HEK293 (cell line): ENCODE measurements at regions not wholly inside any gene's neighbourhood (a gene's known extent, or its start where the extent isn't known, plus 50 kb on each side); places are given as distances from the start of the nearest gene placed in this dataset.

Experiments
- CTCF ChIA-PET: fragments of 350-600 bp; formaldehyde crosslinking; extraction: SDS; loops from one replicate; lab custom pipeline; 2021; ENCODE audit warnings: antibody characterized with exemption; lab: Yijun Ruan, JAX
- POLR2A ChIA-PET: fragments of 300-600 bp; formaldehyde crosslinking; extraction: SDS; loops from one replicate; lab custom pipeline; 2020; ENCODE audit warnings: antibody characterized with exemption, inconsistent platforms; lab: Yijun Ruan, JAX
- H3K27ac ChIP-seq: fragments of 200-500 bp; sonication (Bioruptor generic); 2 replicates; pipeline ENCODE4 v1.5.1; 2014; ENCODE audit warnings: low read depth, low read length, control low read depth, inconsistent platforms; ENCODE audit errors: extremely low read depth
- H3K36me3 ChIP-seq, 2 experiments: fragments of 200-500 bp in 1 of 2; sonication (Bioruptor generic) in 1 of 2; 1 replicate in 1 of 2; 2 replicates in 1 of 2; pipeline ENCODE4 v1.5.1; 2014 to 2017; ENCODE audit warnings: inconsistent platforms in 2 of 2, low read length in 2 of 2; ENCODE audit not compliant: control insufficient read depth in 2 of 2, insufficient read depth in 1 of 2
- H3K4me1 ChIP-seq: fragments of 200-500 bp; sonication (Bioruptor generic); 2 replicates; pipeline ENCODE4 v1.5.1; 2014; ENCODE audit warnings: mild to moderate bottlenecking, low read length, inconsistent platforms; ENCODE audit not compliant: control insufficient read depth, insufficient read depth
- H3K4me3 ChIP-seq: 2 replicates; pipeline ENCODE4 v1.5.1; 2011; ENCODE audit warnings: low read depth, mild to moderate bottlenecking, control low read depth, low read length, moderate library complexity
- H3K9me3 ChIP-seq: fragments of 200-500 bp; sonication (Bioruptor generic); 2 replicates; pipeline ENCODE4 v1.5.1; 2014; ENCODE audit warnings: low read depth, low read length, inconsistent platforms; ENCODE audit not compliant: control insufficient read depth, insufficient read depth
- KLF7 ChIP-seq: fragments of 450-650 bp; formaldehyde crosslinking; IDR thresholded peaks from 2 replicates; pipeline ENCODE4 v1.5.1; 2016; ENCODE audit warnings: missing biosample characterization, missing genetic modification characterization, borderline replicate concordance
- MEIS1 ChIP-seq: sonication (generic); formaldehyde crosslinking; IDR thresholded peaks from 2 replicates; pipeline ENCODE4 v1.8.1; 2022; ENCODE audit warnings: missing genetic modification reagents, mild to moderate bottlenecking, borderline replicate concordance
- WT1 ChIP-seq: fragments of 450-650 bp; formaldehyde crosslinking; IDR thresholded peaks from 2 replicates; pipeline ENCODE4 v1.5.1; 2016; ENCODE audit warnings: missing biosample characterization, missing genetic modification characterization
- YY2 ChIP-seq: fragments of 450-650 bp; formaldehyde crosslinking; IDR thresholded peaks from 2 replicates; pipeline ENCODE4 v1.5.1; 2016; ENCODE audit warnings: missing biosample characterization, missing genetic modification characterization
- ZBTB17 ChIP-seq: fragments of 450-650 bp; formaldehyde crosslinking; IDR thresholded peaks from 2 replicates; pipeline ENCODE4 v1.5.1; 2016; ENCODE audit warnings: missing biosample characterization, missing genetic modification characterization
- ZNF10 ChIP-seq: fragments of 450-650 bp; formaldehyde crosslinking; IDR thresholded peaks from 2 replicates; pipeline ENCODE4 v1.5.1; 2017; ENCODE audit warnings: missing biosample characterization, missing genetic modification characterization
- ZNF133 ChIP-seq: fragments of 450-650 bp; formaldehyde crosslinking; IDR thresholded peaks from 2 replicates; pipeline ENCODE4 v1.5.1; 2016; ENCODE audit warnings: missing biosample characterization, missing genetic modification characterization
- ZNF157 ChIP-seq: fragments of 450-650 bp; formaldehyde crosslinking; IDR thresholded peaks from 2 replicates; pipeline ENCODE4 v1.5.1; 2016; ENCODE audit warnings: missing biosample characterization, missing genetic modification characterization
- ZNF221 ChIP-seq: fragments of 450-650 bp; formaldehyde crosslinking; IDR thresholded peaks from 2 replicates; pipeline ENCODE4 v1.5.1; 2017; ENCODE audit warnings: missing biosample characterization, missing genetic modification characterization, borderline replicate concordance
- ZNF26 ChIP-seq: fragments of 450-650 bp; formaldehyde crosslinking; IDR thresholded peaks from 2 replicates; pipeline ENCODE4 v1.5.1; 2016; ENCODE audit warnings: missing biosample characterization, missing genetic modification characterization
- ZNF37A ChIP-seq: fragments of 450-650 bp; IDR thresholded peaks from 2 replicates; pipeline ENCODE4 v1.5.1; 2018; ENCODE audit warnings: missing biosample characterization, missing genetic modification characterization
- ZNF398 ChIP-seq: fragments of 450-650 bp; formaldehyde crosslinking; IDR thresholded peaks from 2 replicates; pipeline ENCODE4 v1.5.1; 2017; ENCODE audit warnings: missing biosample characterization, missing genetic modification characterization
- ZNF423 ChIP-seq: fragments of 450-650 bp; formaldehyde crosslinking; IDR thresholded peaks from 2 replicates; pipeline ENCODE4 v1.5.1; 2016; ENCODE audit warnings: missing biosample characterization, missing genetic modification characterization
- ZNF48 ChIP-seq: fragments of 450-650 bp; formaldehyde crosslinking; IDR thresholded peaks from 2 replicates; pipeline ENCODE4 v1.5.1; 2016; ENCODE audit warnings: missing biosample characterization, missing genetic modification characterization
- ZNF488 ChIP-seq: fragments of 450-650 bp; formaldehyde crosslinking; IDR thresholded peaks from 2 replicates; pipeline ENCODE4 v1.5.1; 2016; ENCODE audit warnings: missing biosample characterization, missing genetic modification characterization
- ZNF501 ChIP-seq: fragments of 450-650 bp; formaldehyde crosslinking; IDR thresholded peaks from 2 replicates; pipeline ENCODE4 v1.5.1; 2016; ENCODE audit warnings: missing biosample characterization, missing genetic modification characterization
- ZNF530 ChIP-seq: fragments of 450-650 bp; formaldehyde crosslinking; IDR thresholded peaks from 2 replicates; pipeline ENCODE4 v1.5.1; 2016; ENCODE audit warnings: low read depth, missing biosample characterization, missing genetic modification characterization
- ZNF544 ChIP-seq: fragments of 450-650 bp; formaldehyde crosslinking; IDR thresholded peaks from 2 replicates; pipeline ENCODE4 v1.5.0; 2017; ENCODE audit warnings: missing biosample characterization, missing genetic modification characterization
- ZNF600 ChIP-seq: fragments of 450-650 bp; formaldehyde crosslinking; IDR thresholded peaks from 2 replicates; pipeline ENCODE4 v1.5.1; 2016; ENCODE audit warnings: missing biosample characterization, missing genetic modification characterization
- ZNF626 ChIP-seq: fragments of 450-650 bp; sonication (Bioruptor Pico); formaldehyde crosslinking; IDR thresholded peaks from 2 replicates; pipeline ENCODE4 v1.5.1; 2018; ENCODE audit warnings: missing biosample characterization, missing genetic modification characterization, inconsistent platforms
- ZNF654 ChIP-seq: fragments of 450-650 bp; formaldehyde crosslinking; IDR thresholded peaks from 2 replicates; pipeline ENCODE4 v1.5.1; 2016; ENCODE audit warnings: low read depth, missing biosample characterization, missing genetic modification characterization
- ZNF658 ChIP-seq: fragments of 450-650 bp; formaldehyde crosslinking; IDR thresholded peaks from 2 replicates; pipeline ENCODE4; 2016; ENCODE audit warnings: missing biosample characterization, missing genetic modification characterization
- ZNF692 ChIP-seq: fragments of 450-650 bp; formaldehyde crosslinking; IDR thresholded peaks from 2 replicates; pipeline ENCODE4 v1.5.1; 2016; ENCODE audit warnings: missing biosample characterization, missing genetic modification characterization
- ZNF777 ChIP-seq: fragments of 450-650 bp; formaldehyde crosslinking; IDR thresholded peaks from 2 replicates; pipeline ENCODE4 v1.5.1; 2017; ENCODE audit warnings: missing biosample characterization, missing genetic modification characterization, borderline replicate concordance
- ZNF792 ChIP-seq: fragments of 450-650 bp; formaldehyde crosslinking; IDR thresholded peaks from 2 replicates; pipeline ENCODE4 v1.5.1; 2016; ENCODE audit warnings: missing biosample characterization, missing genetic modification characterization
- ZSCAN30 ChIP-seq: fragments of 450-650 bp; IDR thresholded peaks from 2 replicates; pipeline ENCODE4 v1.5.1; 2018; ENCODE audit warnings: missing biosample characterization, mild to moderate bottlenecking, missing genetic modification characterization, moderate library complexity
- ZSCAN4 ChIP-seq: fragments of 450-650 bp; formaldehyde crosslinking; IDR thresholded peaks from 2 replicates; pipeline ENCODE4 v1.5.1; 2017; ENCODE audit warnings: missing biosample characterization, missing genetic modification characterization
- ZSCAN5A ChIP-seq: fragments of 450-650 bp; formaldehyde crosslinking; IDR thresholded peaks from 2 replicates; pipeline ENCODE4 v1.5.1; 2016; ENCODE audit warnings: missing biosample characterization, missing genetic modification characterization

GRCh38 chr14:66099931-66100330 is 386.2 kb upstream of the CCDC196 start (continued):
- TF ChIP-seq ZNF26 (tag by site-specific recombination): no peak
- no peak for TF ChIP-seq ZNF544
- no peak for TF ChIP-seq ZNF792 (tag by site-specific recombination)
- no peak for TF ChIP-seq ZNF658 (tag by site-specific recombination)
- TF ChIP-seq ZNF48: no peak
- TF ChIP-seq WT1 (tag by site-specific recombination): no peak
- TF ChIP-seq ZBTB17 (tag by site-specific recombination): no peak
- TF ChIP-seq ZNF501 (tag by site-specific recombination): no peak
- TF ChIP-seq MEIS1 (CRISPR knock-in tag): no peak
- TF ChIP-seq ZNF37A (tag by site-specific recombination): no peak
- no peak for TF ChIP-seq ZNF530 (tag by site-specific recombination)
- no peak for TF ChIP-seq ZNF157 (tag by site-specific recombination)
- TF ChIP-seq YY2 (tag by site-specific recombination): no peak
- TF ChIP-seq ZNF133: no peak
- TF ChIP-seq ZSCAN30 (tag by site-specific recombination): no peak
- no peak for TF ChIP-seq ZNF654 (tag by site-specific recombination)

GRCh38 chr14:66101662-66102061 is 384.5 kb upstream of the CCDC196 start:
- Histone ChIP-seq H3K9me3 (no peaks in the 10 kb centered on the region), H3K27ac (no peak overlapping the region), H3K36me3 (no peaks in the 10 kb centered on the region), H3K4me1 (no peaks in the 10 kb centered on the region), H3K4me3 (no peak overlapping the region)
- CTCF ChIA-PET: interaction anchor here (0.6 kb wide), 1 partner anchor 1664 kb away, joined by 3 read pairs; no protein-coding TSS in a partner anchor
- POLR2A ChIA-PET: no interaction called here
- TF ChIP-seq ZSCAN4 (tag by site-specific recombination) (no peak), ZNF488 (tag by site-specific recombination) (no peak), ZNF48 (no peak), WT1 (tag by site-specific recombination) (no peak), ZNF792 (tag by site-specific recombination) (no peak), ZNF423 (no peak), ZNF626 (tag by site-specific recombination) (no peak), ZNF600 (tag by site-specific recombination) (no peak), ZNF10 (tag by site-specific recombination) (no peak), ZNF777 (no peak), ZSCAN5A (tag by site-specific recombination) (no peak), ZNF398 (tag by site-specific recombination) (no peak), ZNF221 (tag by site-specific recombination) (no peak), KLF7 (tag by site-specific recombination) (no peak), ZNF692 (tag by site-specific recombination) (no peak)
